Kidney (tissue), 13 donors: ENCODE measurements at regions not wholly inside any gene's neighbourhood (a gene's known extent, or its start where the extent isn't known, plus 50 kb on each side); places are given as distances from the start of the nearest gene placed in this dataset.

Source experiments
- DNase-seq, 5 donors: peaks; one replicate each; pipeline ENCODE4 v3.0.0-alpha.2; 2013 to 2020
- FAIRE-seq: peaks from 2 replicates; lab custom pipeline; 2012; peaks lifted over from hg19 to GRCh38; lab: Jason Lieb, UNC
- H3K27ac ChIP-seq, 2 donors: one replicate each; pipeline ENCODE4 v1.7.0; 2013; ENCODE audit warnings: low read depth in 2 of 2, low read length in 2 of 2, inconsistent platforms in 1 of 2
- H3K27me3 ChIP-seq: one replicate; pipeline ENCODE4 v1.7.1; 2013; ENCODE audit warnings: low read length, inconsistent platforms; ENCODE audit not compliant: control insufficient read depth, insufficient read depth
- H3K36me3 ChIP-seq, 3 donors: one replicate each; pipeline versions ENCODE4 v1.7.0 to v1.7.1; 2013; ENCODE audit warnings: low read length in 3 of 3, control low read depth in 1 of 3, inconsistent platforms in 1 of 3; ENCODE audit not compliant: insufficient read depth in 3 of 3, control insufficient read depth in 2 of 3
- H3K4me1 ChIP-seq, 3 donors: one replicate each; pipeline versions ENCODE4 v1.7.0 to v1.7.1; 2013; ENCODE audit warnings: low read length in 3 of 3, inconsistent platforms in 1 of 3, low read depth in 1 of 3; ENCODE audit not compliant: control insufficient read depth in 2 of 3, insufficient read depth in 2 of 3
- H3K4me3 ChIP-seq, 3 donors: one replicate each; pipeline versions ENCODE4 v1.7.0 to v1.8.1; 2013; ENCODE audit warnings: low read length in 3 of 3, control low read depth in 1 of 3, inconsistent platforms in 1 of 3
- H3K9ac ChIP-seq, 3 donors: one replicate each; pipeline versions ENCODE4 v1.7.0 to v1.7.1; 2013; ENCODE audit warnings: low read length in 3 of 3, control low read depth in 1 of 3, inconsistent platforms in 1 of 3
- H3K9me3 ChIP-seq, 3 donors: one replicate each; pipeline versions ENCODE4 v1.7.0 to v1.7.1; 2013; ENCODE audit warnings: low read length in 3 of 3, control low read depth in 1 of 3, inconsistent platforms in 1 of 3; ENCODE audit not compliant: control insufficient read depth in 2 of 3, insufficient read depth in 1 of 3
- CTCF ChIP-seq: IDR thresholded peaks from 3 replicates; pipeline ENCODE4 v1.5.1; 2012; ENCODE audit warnings: mild to moderate bottlenecking, moderate library complexity, borderline replicate concordance; ENCODE audit not compliant: insufficient read depth; ENCODE audit errors: extremely low read depth
- intact Hi-C: fragments of 100-400 bp; cut with DNase I; formaldehyde crosslinking; loops from one replicate; pipeline ENCODE4 v1.11.1; 2022
- donor health status: control.
- donor health status: control.
- donor health status: control.
- donor health status: control.
- donor health status: control.
- donor health status: DM: yes; HTN: yes; CAD: no.
- donor health status: Normal renal cell carcinoma (clear cell type).

- H3K9ac ChIP-seq: no peak overlapping the region
These were observed 726.0 kb upstream of the GJE1 start for GRCh38 chr6:141406761-141407160.

GRCh38 chr6:141403827-141404226 lies 728.9 kb upstream of the GJE1 start:
- peaks cover 0 to 9% (median 4%) of the 10 kb centered on the region in 3 donors for H3K9me3 ChIP-seq
- H3K9ac ChIP-seq: no peak overlapping the region
- FAIRE-seq: no peak
- no peak for TF ChIP-seq CTCF
- intact Hi-C loops: no loop called here
- no peak for DNase-seq
- no peaks in the 10 kb centered on the region for H3K4me1 ChIP-seq
- H3K27me3 ChIP-seq: no peaks in the 10 kb centered on the region
- no peak overlapping the region for H3K27ac ChIP-seq
- H3K4me3 ChIP-seq: no peak overlapping the region
- H3K36me3 ChIP-seq: no peaks in the 10 kb centered on the region

More at GRCh38 chr6:141406761-141407160, 726.0 kb upstream of the GJE1 start:
- DNase-seq (no peak), FAIRE-seq (no peak)
- no peak for TF ChIP-seq CTCF
- Histone ChIP-seq H3K27ac (no peak overlapping the region), H3K9me3 (peaks cover 0 to 20% (median 4%) of the 10 kb centered on the region in 3 donors), H3K27me3 (no peaks in the 10 kb centered on the region), H3K4me1 (no peaks in the 10 kb centered on the region), H3K36me3 (no peaks in the 10 kb centered on the region), H3K4me3 (no peak overlapping the region)
- intact Hi-C loops: no loop called here

- Histone ChIP-seq H3K9me3 (peaks cover 0 to 3% (median 1%) of the 10 kb centered on the region in 3 donors), H3K36me3 (no peaks in the 10 kb centered on the region), H3K9ac (no peak overlapping the region), H3K4me3 (no peak overlapping the region), H3K4me1 (no peaks in the 10 kb centered on the region), H3K27me3 (no peaks in the 10 kb centered on the region), H3K27ac (no peak overlapping the region)
- FAIRE-seq (no peak), DNase-seq (no peak)
- no peak for TF ChIP-seq CTCF
- intact Hi-C loops: no loop called here
These were observed 729.6 kb upstream of the GJE1 start for GRCh38 chr6:141403103-141403502.

DNA sequence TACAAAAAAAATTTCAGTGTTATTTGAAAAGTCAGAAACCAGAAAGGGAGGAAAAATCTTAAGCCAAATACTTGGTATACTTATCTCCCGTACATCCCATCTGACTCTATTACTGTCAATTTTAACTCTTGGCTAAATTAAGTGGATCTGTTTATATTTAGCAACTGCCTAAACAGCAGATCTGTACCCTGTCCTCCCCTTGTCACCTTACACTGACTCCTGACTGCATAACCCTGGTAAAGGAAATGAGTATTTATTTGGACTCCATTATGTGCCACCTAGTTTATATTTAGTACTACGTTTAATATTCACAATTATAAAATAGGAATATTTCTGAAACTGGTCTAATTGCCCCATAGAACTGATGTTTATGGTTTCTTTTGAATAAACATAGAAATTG lies 730.2 kb upstream of the GJE1 start:
- no peak overlapping the region for H3K9ac ChIP-seq
- H3K9me3 ChIP-seq: no peaks in the 10 kb centered on the region
- peak in 1 of 5 donors; percentile 2 for DNase-seq
- FAIRE-seq: no peak
- H3K27me3 ChIP-seq: no peaks in the 10 kb centered on the region
- H3K4me3 ChIP-seq: no peak overlapping the region
- intact Hi-C loops: no loop called here
- no peaks in the 10 kb centered on the region for H3K4me1 ChIP-seq
- no peaks in the 10 kb centered on the region for H3K36me3 ChIP-seq
- no peak for TF ChIP-seq CTCF
- no peak overlapping the region for H3K27ac ChIP-seq
